HEK293T (cell line): ENCODE measurements at regions not wholly inside any gene's neighbourhood (a gene's known extent, or its start where the extent isn't known, plus 50 kb on each side); places are given as distances from the start of the nearest gene placed in this dataset.

Experiments used
- ARNT ChIP-seq: fragments of 450-650 bp; IDR thresholded peaks from 2 replicates; pipeline ENCODE4 v1.6.1; 2017; ENCODE audit warnings: mild to moderate bottlenecking
- BHLHE40 ChIP-seq: fragments of 450-650 bp; IDR thresholded peaks from 2 replicates; pipeline ENCODE4 v1.6.1; 2016; ENCODE audit warnings: mild to moderate bottlenecking, moderate library complexity, borderline replicate concordance
- FOXA1 ChIP-seq: fragments of 450-650 bp; IDR thresholded peaks from 2 replicates; pipeline ENCODE4 v1.6.1; 2016; ENCODE audit warnings: mild to moderate bottlenecking
- FOXM1 ChIP-seq: fragments of 450-650 bp; IDR thresholded peaks from 2 replicates; pipeline ENCODE4 v1.6.1; 2017; ENCODE audit warnings: mild to moderate bottlenecking, borderline replicate concordance
- HDGF ChIP-seq: fragments of 450-650 bp; IDR thresholded peaks from 2 replicates; pipeline ENCODE4 v1.6.1; 2017; ENCODE audit warnings: antibody characterized with exemption, borderline replicate concordance
- SP1 ChIP-seq: fragments of 450-650 bp; IDR thresholded peaks from 2 replicates; pipeline ENCODE4 v1.6.1; 2017
- SUZ12 ChIP-seq: fragments of 450-650 bp; IDR thresholded peaks from 2 replicates; pipeline ENCODE4 v1.6.1; 2016; ENCODE audit warnings: mild to moderate bottlenecking
- TARDBP ChIP-seq: fragments of 450-650 bp; IDR thresholded peaks from 2 replicates; pipeline ENCODE4 v1.6.1; 2016

DNA sequence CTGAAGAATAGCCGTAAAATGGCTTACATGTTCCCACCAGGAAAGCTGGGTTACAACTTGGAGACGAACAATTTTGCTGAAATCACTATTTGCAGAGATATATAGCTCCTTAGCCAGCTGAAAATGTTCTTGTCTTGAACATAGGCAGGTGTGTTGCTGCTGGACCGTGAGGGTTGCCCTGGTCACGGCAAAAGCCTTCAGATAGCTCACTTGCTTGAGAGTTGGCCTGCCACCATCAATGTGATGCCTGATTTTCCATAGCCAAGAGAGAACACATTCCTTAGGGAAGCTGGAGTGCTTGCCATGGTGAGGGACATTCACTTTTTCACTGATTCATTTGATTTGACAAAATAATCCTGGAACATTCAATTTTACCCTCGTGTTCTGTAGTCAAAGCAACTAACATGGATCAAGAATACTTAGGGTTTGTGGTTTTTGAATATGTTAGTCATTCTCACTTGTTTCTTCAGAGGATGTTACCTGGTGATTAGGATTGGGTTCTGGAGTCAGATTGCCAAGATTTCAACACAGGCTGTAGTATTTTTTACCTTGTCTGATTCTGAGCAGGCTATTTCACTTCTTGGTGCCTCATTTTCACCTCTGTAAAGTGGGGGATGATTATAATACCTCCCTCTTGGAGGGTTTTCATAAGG is 536.9 kb downstream of the RAPGEF2 start:
- TF ChIP-seq HDGF (no peak), FOXM1 (no peak), SP1 (no peak), FOXA1 (no peak), SUZ12 (no peak), BHLHE40 (no peak), ARNT (no peak), TARDBP (no peak)
